Caco-2 (cell line): ENCODE measurements at regions not wholly inside any gene's neighbourhood (a gene's known extent, or its start where the extent isn't known, plus 50 kb on each side); places are given as distances from the start of the nearest gene placed in this dataset.

Experiments
- BruUV-seq: library from RNA; stranded (reverse); fragments of 400-500 nt; replicated peaks from 2 replicates; lab custom pipeline; 2021; lab: Mats Ljungman, UMichigan
- CTCF ChIA-PET: fragments of 300-600 bp; sonication (Branson Sonifier 250); formaldehyde crosslinking; loops from one replicate; lab custom pipeline; 2022; ENCODE audit warnings: antibody characterized with exemption; lab: Charles Lee
- POLR2A ChIA-PET: fragments of 300-600 bp; sonication (Branson Sonifier 250); formaldehyde crosslinking; loops from one replicate; lab custom pipeline; 2022; ENCODE audit warnings: antibody characterized with exemption; lab: Charles Lee
- DNase-seq, 2 experiments: peaks; one replicate each; pipeline versions ENCODE4 v3.0.0 to v3.0.0-alpha.2; 2020 to 2022
- H3K27me3 ChIP-seq: replicated peaks from 2 replicates; pipeline ENCODE4 v1.6.0; 2011; ENCODE audit warnings: low read length; ENCODE audit not compliant: control insufficient read depth, insufficient read depth
- H3K36me3 ChIP-seq: 2 replicates; pipeline ENCODE4 v1.5.1; 2011; ENCODE audit warnings: low read length; ENCODE audit not compliant: control insufficient read depth, insufficient read depth
- H3K4me1 ChIP-seq: fragments of 250-450 bp; sonication (Bioruptor Pico); 2 replicates; pipeline ENCODE4 v1.5.1; 2020; ENCODE audit warnings: mild to moderate bottlenecking
- H3K4me3 ChIP-seq: 2 replicates; pipeline ENCODE4 v1.5.1; 2011; ENCODE audit warnings: low read depth, mild to moderate bottlenecking, control low read depth, low read length
- H3K9me3 ChIP-seq: fragments of 250-450 bp; sonication (Bioruptor Pico); 2 replicates; pipeline ENCODE4 v1.5.1; 2020; ENCODE audit warnings: mild to moderate bottlenecking, moderate library complexity
- H3K27ac Mint-ChIP-seq: one replicate; pipeline ENCODE4 v1.8.0; 2022; ENCODE audit warnings: mixed read lengths; ENCODE audit not compliant: unreplicated experiment
- H3K27me3 Mint-ChIP-seq: one replicate; pipeline ENCODE4 v1.8.0; 2022; ENCODE audit warnings: mixed read lengths; ENCODE audit not compliant: insufficient read depth, unreplicated experiment
- H3K36me3 Mint-ChIP-seq: one replicate; pipeline ENCODE4 v1.8.0; 2022; ENCODE audit warnings: mild to moderate bottlenecking, mixed read lengths; ENCODE audit not compliant: insufficient read depth, unreplicated experiment
- H3K4me1 Mint-ChIP-seq: one replicate; pipeline ENCODE4 v1.8.0; 2022; ENCODE audit warnings: low read depth, mixed read lengths; ENCODE audit not compliant: unreplicated experiment
- H3K4me3 Mint-ChIP-seq: one replicate; pipeline ENCODE4 v1.8.0; 2022; ENCODE audit warnings: mild to moderate bottlenecking, moderate library complexity, mixed read lengths; ENCODE audit not compliant: unreplicated experiment
- H3K9me3 Mint-ChIP-seq: one replicate; pipeline ENCODE4 v1.8.0; 2022; ENCODE audit warnings: mixed read lengths; ENCODE audit not compliant: unreplicated experiment
- CTCF ChIP-seq, 2 experiments: fragments of 200-600 bp in 1 of 2; IDR thresholded peaks; 1 replicate in 1 of 2; 2 replicates in 1 of 2; pipeline versions ENCODE4 v1.5.1 to v1.8.0; 2011 to 2022; ENCODE audit warnings: antibody characterized with exemption in 1 of 2, control low read depth in 1 of 2, inconsistent platforms in 1 of 2, low read depth in 1 of 2, low read length in 1 of 2, mild to moderate bottlenecking in 1 of 2, moderate library complexity in 1 of 2; ENCODE audit not compliant: insufficient read depth in 1 of 2, severe bottlenecking in 1 of 2, unreplicated experiment in 1 of 2
- intact Hi-C: fragments of 100-400 bp; cut with micrococcal nuclease; formaldehyde crosslinking; loops from one replicate; pipeline ENCODE4 v1.10.0; 2022; ENCODE audit not compliant: unreplicated experiment

- DNase-seq: no peak
- no TSS peak for BruUV-seq
- Histone ChIP-seq H3K36me3 (no peaks in the 10 kb centered on the region), H3K27me3 (no peaks in the 10 kb centered on the region), H3K9me3 (no peaks in the 10 kb centered on the region), H3K4me1 (no peaks in the 10 kb centered on the region), H3K4me3 (no peak overlapping the region)
- Mint-ChIP-seq H3K4me1 (no peaks in the 10 kb centered on the region), H3K4me3 (no peak overlapping the region), H3K36me3 (no peaks in the 10 kb centered on the region), H3K9me3 (no peaks in the 10 kb centered on the region), H3K27ac (no peak overlapping the region), H3K27me3 (peaks cover 32% of the 10 kb centered on the region)
- intact Hi-C loops: no loop called here
- POLR2A ChIA-PET: no interaction called here
- TF ChIP-seq CTCF (IDR thresholded peaks at IDR 0.05; ENCODE audit: insufficient read depth in 1 of 2, low read depth in 1 of 2, low read length in 1 of 2, severe bottlenecking in 1 of 2, unreplicated experiment in 1 of 2): no peak
- CTCF ChIA-PET: no interaction called here
These were observed 207.4 kb upstream of the CDH13 start for GRCh38 chr16:82419332-82419731.

- CTCF ChIA-PET: no interaction called here
- DNase-seq: no peak
- no TSS peak for BruUV-seq
- no peak for TF ChIP-seq CTCF (IDR thresholded peaks at IDR 0.05; ENCODE audit: insufficient read depth in 1 of 2, low read depth in 1 of 2, low read length in 1 of 2, severe bottlenecking in 1 of 2, unreplicated experiment in 1 of 2)
- Histone ChIP-seq H3K9me3 (no peaks in the 10 kb centered on the region), H3K36me3 (no peaks in the 10 kb centered on the region), H3K27me3 (peaks cover 2% of the 10 kb centered on the region; the same call in 1 of the 2 replicates), H3K4me1 (no peaks in the 10 kb centered on the region), H3K4me3 (no peak overlapping the region)
- Mint-ChIP-seq H3K27me3 (peaks cover 36% of the 10 kb centered on the region), H3K9me3 (no peaks in the 10 kb centered on the region), H3K36me3 (no peaks in the 10 kb centered on the region), H3K27ac (no peak overlapping the region), H3K4me1 (no peaks in the 10 kb centered on the region), H3K4me3 (no peak overlapping the region)
- intact Hi-C loops: no loop called here
- POLR2A ChIA-PET: no interaction called here
These were observed 212.3 kb upstream of the CDH13 start for GRCh38 chr16:82414476-82414875.

GRCh38 chr16:82412770-82413169, 214.0 kb upstream of the CDH13 start:
- H3K4me3 Mint-ChIP-seq: no peak overlapping the region
- no peak for DNase-seq
- no peak overlapping the region for H3K4me3 ChIP-seq
- ChIA-PET POLR2A (no interaction called here), CTCF (no interaction called here)
- TF ChIP-seq CTCF (IDR thresholded peaks at IDR 0.05; ENCODE audit: insufficient read depth in 1 of 2, low read depth in 1 of 2, low read length in 1 of 2, severe bottlenecking in 1 of 2, unreplicated experiment in 1 of 2): no peak
- no peaks in the 10 kb centered on the region for H3K9me3 ChIP-seq
- H3K27ac Mint-ChIP-seq: no peak overlapping the region
- intact Hi-C loops: no loop called here
- H3K27me3 ChIP-seq: peaks cover 6% of the 10 kb centered on the region
- H3K36me3 Mint-ChIP-seq: no peaks in the 10 kb centered on the region
- H3K36me3 ChIP-seq: no peaks in the 10 kb centered on the region
- no peaks in the 10 kb centered on the region for H3K4me1 Mint-ChIP-seq
- H3K9me3 Mint-ChIP-seq: no peaks in the 10 kb centered on the region
- no TSS peak for BruUV-seq
- peaks cover 45% of the 10 kb centered on the region for H3K27me3 Mint-ChIP-seq
- no peaks in the 10 kb centered on the region for H3K4me1 ChIP-seq
